Stimulated activated effector memory CD8-positive, alpha-beta T cell treated with anti-CD3 and anti-CD28 coated beads, Interleukin-12 subunit alpha, Interleukin-12 subunit beta, amount 100 ng/mL, for 72 hours (primary cell): ENCODE measurements at regions not wholly inside any gene's neighbourhood (a gene's known extent, or its start where the extent isn't known, plus 50 kb on each side); places are given as distances from the start of the nearest gene placed in this dataset.

Source experiments
- ATAC-seq: fragments of 150-1000 bp; cut with Tn5 transposase; 2 replicates; pipeline ENCODE4 v1.10.0; 2021
- DNase-seq, 2 donors: peaks; one replicate each; pipeline ENCODE4 v3.0.0; 2021 to 2022; ENCODE audit warnings: low spot score in 2 of 2
- H3K27ac Mint-ChIP-seq: one replicate; pipeline ENCODE4 v1.8.0; 2022; ENCODE audit warnings: mild to moderate bottlenecking, mixed read lengths
- H3K36me3 Mint-ChIP-seq: one replicate; pipeline ENCODE4 v1.8.0; 2022; ENCODE audit warnings: mild to moderate bottlenecking, mixed read lengths
- H3K4me1 Mint-ChIP-seq: one replicate; pipeline ENCODE4 v1.8.0; 2022; ENCODE audit warnings: mixed read lengths
- H3K4me3 Mint-ChIP-seq: one replicate; pipeline ENCODE4 v1.8.0; 2022; ENCODE audit warnings: mild to moderate bottlenecking, mixed read lengths
- H3K9me3 Mint-ChIP-seq: one replicate; pipeline ENCODE4 v1.8.0; 2022; ENCODE audit warnings: mixed read lengths

DNA sequence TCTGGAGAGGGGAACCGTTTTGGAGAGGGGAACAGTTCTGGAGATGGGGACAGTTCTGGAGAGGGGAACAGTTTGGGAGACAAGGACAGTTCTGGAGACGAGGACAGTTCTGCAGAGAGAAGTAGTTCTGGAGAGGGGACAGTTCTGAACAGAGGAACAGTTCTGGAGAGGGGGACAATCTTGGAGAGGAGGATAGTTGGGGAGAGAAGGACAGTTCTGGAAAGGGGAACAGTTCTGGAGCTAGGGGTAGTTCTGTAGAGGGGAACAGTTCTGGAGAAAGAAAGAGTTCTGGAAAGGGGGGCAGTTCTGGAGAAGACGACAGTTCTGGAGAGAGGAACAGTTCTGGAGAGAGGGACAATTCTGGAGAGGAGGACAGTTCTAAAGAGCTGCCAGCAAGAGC is 745.9 kb downstream of the GALR1 start:
- no peak for DNase-seq
- H3K4me3 Mint-ChIP-seq = no peak overlapping the region
- H3K4me1 Mint-ChIP-seq = no peaks in the 10 kb centered on the region
- no peak overlapping the region for H3K27ac Mint-ChIP-seq
- ATAC-seq = no peak
- peaks cover 5% of the 10 kb centered on the region for H3K9me3 Mint-ChIP-seq
- no peaks in the 10 kb centered on the region for H3K36me3 Mint-ChIP-seq

DNA sequence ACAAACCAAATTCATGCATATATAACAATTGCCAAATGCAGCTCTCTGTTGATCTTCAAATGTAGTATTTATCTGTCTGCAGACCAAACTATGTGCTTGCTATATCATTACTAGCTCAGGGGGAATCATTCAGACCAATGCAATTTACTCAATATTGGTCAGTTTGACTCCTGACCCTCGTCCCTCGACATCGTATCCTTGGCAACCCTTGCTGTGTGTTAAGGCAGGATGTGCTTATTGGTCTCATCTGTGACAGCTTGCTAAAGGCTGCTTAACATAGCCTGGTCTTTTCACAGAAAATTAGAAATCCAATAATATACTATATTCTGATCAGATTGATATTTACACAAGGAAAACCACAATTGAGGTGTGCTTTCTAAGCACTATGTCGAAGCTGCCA is 747.1 kb downstream of the GALR1 start:
- peaks cover 5% of the 10 kb centered on the region for H3K9me3 Mint-ChIP-seq
- H3K4me1 Mint-ChIP-seq = no peaks in the 10 kb centered on the region

DNA sequence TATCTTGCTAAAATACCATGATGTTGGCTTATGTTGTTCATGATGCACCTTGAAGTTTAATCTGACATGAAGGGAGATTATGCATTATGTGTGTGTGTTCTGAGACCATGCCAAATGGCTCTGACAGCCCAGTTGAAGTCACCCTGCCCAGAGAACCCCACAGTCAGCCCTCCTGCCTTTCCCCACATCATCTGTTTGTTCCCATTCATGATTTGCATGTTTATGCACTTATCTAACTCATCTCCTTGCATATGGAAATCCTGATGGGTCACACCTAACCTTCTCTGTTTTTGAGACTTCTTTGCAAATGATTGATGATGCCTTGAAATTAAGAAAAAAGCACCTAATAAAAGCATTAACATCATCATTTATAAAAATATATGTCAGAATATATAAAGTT is 752.2 kb downstream of the GALR1 start:
- H3K4me1 Mint-ChIP-seq = no peaks in the 10 kb centered on the region
- no peak for ATAC-seq
- no peak overlapping the region for H3K4me3 Mint-ChIP-seq
- peaks cover 6% of the 10 kb centered on the region for H3K9me3 Mint-ChIP-seq
- H3K27ac Mint-ChIP-seq = no peak overlapping the region
- DNase-seq = no peak
- no peaks in the 10 kb centered on the region for H3K36me3 Mint-ChIP-seq

More for the DNA sequence above, 747.1 kb downstream of the GALR1 start:
- Mint-ChIP-seq H3K4me3 (no peak overlapping the region), H3K27ac (no peak overlapping the region), H3K36me3 (no peaks in the 10 kb centered on the region)
- no peak for ATAC-seq
- DNase-seq = no peak

DNA sequence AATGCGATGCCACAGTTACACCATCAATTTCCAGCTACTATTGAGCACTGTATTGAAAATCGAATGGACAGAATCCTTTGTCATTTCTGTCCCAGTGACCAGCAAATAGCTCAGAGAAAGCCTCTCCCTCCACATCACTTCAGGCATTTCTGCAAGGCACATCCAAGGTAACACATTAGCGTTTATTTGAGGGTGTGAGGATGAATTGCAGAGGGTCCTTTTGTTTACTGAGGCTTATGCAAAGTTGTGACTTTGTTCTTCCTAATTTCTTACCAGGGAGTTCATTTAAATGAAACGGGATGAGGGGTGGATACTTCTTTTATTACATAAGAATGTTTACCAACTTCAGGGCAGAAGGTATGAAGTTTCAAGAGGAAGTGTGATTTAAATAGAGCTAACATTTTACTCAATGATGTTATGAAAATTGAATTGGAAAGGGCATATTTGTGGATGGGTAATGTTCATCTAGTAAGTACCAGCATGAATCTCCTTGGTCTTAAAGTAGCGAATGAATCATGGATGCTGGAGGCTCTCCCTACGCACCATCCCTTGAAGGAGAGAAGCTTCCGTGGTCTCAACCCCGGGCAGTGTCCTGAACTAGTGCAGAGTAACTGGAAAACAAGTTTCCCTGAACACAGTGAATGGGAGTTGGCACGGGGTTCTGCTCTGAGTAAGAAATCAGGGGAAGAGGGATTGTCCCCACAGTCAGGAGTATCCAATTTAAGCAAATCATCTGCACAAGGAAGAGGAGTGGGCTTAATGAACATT is 756.5 kb downstream of the GALR1 start:
- no peaks in the 10 kb centered on the region for H3K4me1 Mint-ChIP-seq

GRCh38 chr18:78006774-78007260 is 757.2 kb downstream of the GALR1 start:
- Mint-ChIP-seq H3K27ac (no peak overlapping the region), H3K4me1 (no peaks in the 10 kb centered on the region), H3K4me3 (no peak overlapping the region), H3K36me3 (no peaks in the 10 kb centered on the region), H3K9me3 (peaks cover 2% of the 10 kb centered on the region)
- DNase-seq (no peak), ATAC-seq (no peak)

More for the DNA sequence above, 756.5 kb downstream of the GALR1 start:
- Mint-ChIP-seq H3K27ac (no peak overlapping the region), H3K9me3 (peaks cover 3% of the 10 kb centered on the region), H3K36me3 (no peaks in the 10 kb centered on the region), H3K4me3 (no peak overlapping the region)
- no peak for DNase-seq
- ATAC-seq = no peak

DNA sequence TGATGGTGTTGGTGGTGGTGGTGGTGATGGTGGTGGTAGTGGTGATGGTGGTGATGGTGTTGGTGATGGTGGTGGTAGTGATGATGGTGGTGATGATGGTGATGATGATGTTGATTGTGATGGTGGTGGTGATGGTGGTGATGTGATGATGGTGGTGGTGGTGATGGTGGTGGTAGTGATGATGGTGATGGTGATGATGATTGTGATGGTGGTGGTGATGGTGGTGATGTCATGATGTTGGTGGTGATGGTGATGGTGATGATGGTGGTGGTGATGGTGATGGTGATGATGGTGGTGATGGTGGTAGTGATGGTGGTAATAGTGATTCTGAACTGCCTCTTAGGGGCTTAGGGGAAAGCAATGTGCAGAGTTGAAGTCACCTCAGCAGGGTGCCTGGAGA is 760.7 kb downstream of the GALR1 start:
- ATAC-seq (no peak), DNase-seq (no peak)
- no peaks in the 10 kb centered on the region for H3K9me3 Mint-ChIP-seq
- no peaks in the 10 kb centered on the region for H3K36me3 Mint-ChIP-seq
- no peaks in the 10 kb centered on the region for H3K4me1 Mint-ChIP-seq
- H3K27ac Mint-ChIP-seq = no peak overlapping the region
- no peak overlapping the region for H3K4me3 Mint-ChIP-seq

GRCh38 chr18:78017869-78018268 is 768.2 kb downstream of the GALR1 start:
- no peaks in the 10 kb centered on the region for H3K36me3 Mint-ChIP-seq
- no peak for DNase-seq
- H3K4me3 Mint-ChIP-seq = no peak overlapping the region
- no peaks in the 10 kb centered on the region for H3K9me3 Mint-ChIP-seq
- H3K4me1 Mint-ChIP-seq = no peaks in the 10 kb centered on the region
- peak; percentile 40 for ATAC-seq
- H3K27ac Mint-ChIP-seq = no peak overlapping the region

DNA sequence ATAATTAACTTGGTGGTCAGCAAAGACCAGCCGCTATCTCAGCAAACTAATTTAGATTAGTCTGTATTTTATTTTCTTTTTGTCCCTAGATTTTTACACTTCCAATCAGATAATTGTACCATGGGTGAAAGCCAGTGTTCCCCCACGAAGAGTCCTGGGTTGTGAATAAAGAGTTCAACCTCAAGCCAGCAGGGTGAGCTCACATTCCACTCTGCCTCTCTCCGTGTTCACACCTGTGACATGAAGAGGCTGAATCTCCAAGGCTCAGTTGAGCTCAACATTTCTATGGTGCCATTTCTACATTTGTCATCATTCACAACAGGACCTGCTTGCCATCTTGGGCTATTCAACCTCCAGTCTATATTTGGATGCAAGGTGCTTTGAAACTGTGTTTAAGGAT is 771.5 kb downstream of the GALR1 start:
- no peak for DNase-seq
- no peak overlapping the region for H3K27ac Mint-ChIP-seq

DNA sequence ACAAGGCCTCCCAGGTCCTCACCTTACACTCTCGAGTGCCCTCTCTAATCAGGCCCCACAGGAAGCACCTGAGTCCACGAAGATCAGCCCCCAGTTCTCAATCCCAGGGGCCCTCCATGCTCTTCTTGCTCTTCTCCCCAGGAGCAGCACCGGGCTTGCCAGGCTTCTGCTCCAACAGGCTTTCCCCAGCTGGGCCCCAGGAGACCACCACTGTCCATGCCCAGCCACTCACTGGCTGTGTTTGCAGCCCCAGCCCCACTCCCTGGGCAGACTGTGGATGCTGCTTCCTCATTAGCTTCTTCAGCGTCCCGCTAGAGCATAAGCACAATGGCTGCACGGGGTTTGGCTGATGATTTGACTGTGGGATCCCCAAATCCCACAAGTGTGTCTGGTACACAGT is 781.9 kb downstream of the GALR1 start:
- Mint-ChIP-seq H3K4me3 (no peak overlapping the region), H3K9me3 (peaks cover 2% of the 10 kb centered on the region), H3K27ac (no peak overlapping the region), H3K36me3 (no peaks in the 10 kb centered on the region), H3K4me1 (no peaks in the 10 kb centered on the region)
- ATAC-seq = no peak
- no peak for DNase-seq

More for the DNA sequence above, 771.5 kb downstream of the GALR1 start:
- Mint-ChIP-seq H3K36me3 (no peaks in the 10 kb centered on the region), H3K4me1 (no peaks in the 10 kb centered on the region), H3K9me3 (no peaks in the 10 kb centered on the region), H3K4me3 (no peak overlapping the region)
- ATAC-seq = no peak

GRCh38 chr18:78031991-78032390 is 782.3 kb downstream of the GALR1 start:
- no peak for ATAC-seq

DNA sequence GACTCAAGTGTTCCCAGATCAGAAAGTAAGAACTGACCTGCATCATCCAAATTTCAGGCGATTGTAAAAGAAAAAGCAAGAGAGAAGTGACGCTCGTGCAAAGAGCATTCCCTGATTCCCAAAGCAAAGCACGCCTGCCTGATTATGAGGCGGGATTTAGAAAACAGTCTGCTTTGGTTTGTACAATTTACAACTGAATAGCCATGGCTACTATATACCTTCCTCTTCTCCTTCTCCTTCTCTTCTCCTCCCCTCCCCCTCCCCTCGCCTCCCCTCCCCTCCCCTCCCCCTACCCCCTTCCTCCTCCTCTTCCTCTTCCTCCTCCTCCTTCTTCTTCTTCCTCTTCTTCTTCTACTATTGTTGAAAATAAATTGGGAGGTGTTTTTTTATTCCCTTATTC is 782.9 kb downstream of the GALR1 start:
- ATAC-seq (no peak), DNase-seq (no peak)
- Mint-ChIP-seq H3K9me3 (peaks cover 5% of the 10 kb centered on the region), H3K36me3 (no peaks in the 10 kb centered on the region), H3K4me3 (no peak overlapping the region), H3K4me1 (no peaks in the 10 kb centered on the region), H3K27ac (no peak overlapping the region)

More at GRCh38 chr18:78031991-78032390, 782.3 kb downstream of the GALR1 start:
- DNase-seq = no peak
- Mint-ChIP-seq H3K27ac (no peak overlapping the region), H3K4me3 (no peak overlapping the region), H3K9me3 (peaks cover 2% of the 10 kb centered on the region), H3K4me1 (no peaks in the 10 kb centered on the region), H3K36me3 (no peaks in the 10 kb centered on the region)

DNA sequence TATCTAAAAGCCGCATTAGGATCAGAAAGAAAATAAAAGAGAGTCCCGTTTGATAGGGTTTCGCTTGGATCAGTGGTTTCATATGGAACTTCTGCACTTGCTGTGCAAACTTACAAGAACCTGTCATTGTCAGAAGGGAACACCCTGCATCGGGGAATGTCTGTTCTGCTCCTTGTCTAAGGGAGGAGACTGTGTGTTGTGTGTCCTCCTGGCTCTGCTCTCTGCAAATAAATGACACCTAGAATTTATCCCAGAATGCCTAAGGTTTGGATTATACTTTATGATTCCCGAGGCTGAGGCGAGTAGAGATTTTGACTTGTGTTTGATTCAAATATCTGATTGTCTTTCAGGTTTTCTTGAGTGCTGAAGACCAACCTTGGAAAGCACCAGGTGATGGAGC is 785.1 kb downstream of the GALR1 start:
- no peak for ATAC-seq
- DNase-seq = no peak
- Mint-ChIP-seq H3K4me1 (no peaks in the 10 kb centered on the region), H3K36me3 (no peaks in the 10 kb centered on the region), H3K9me3 (peaks cover 5% of the 10 kb centered on the region), H3K4me3 (no peak overlapping the region), H3K27ac (no peak overlapping the region)

GRCh38 chr18:78041218-78041617 is 791.6 kb downstream of the GALR1 start:
- no peak for ATAC-seq
- no peak for DNase-seq
- no peaks in the 10 kb centered on the region for H3K4me1 Mint-ChIP-seq
- H3K4me3 Mint-ChIP-seq = no peak overlapping the region
- H3K27ac Mint-ChIP-seq = no peak overlapping the region
- peaks cover 11% of the 10 kb centered on the region for H3K9me3 Mint-ChIP-seq
- no peaks in the 10 kb centered on the region for H3K36me3 Mint-ChIP-seq

GRCh38 chr18:78046631-78047030 is 797.0 kb downstream of the GALR1 start:
- ATAC-seq = no peak
- no peak for DNase-seq
- H3K4me1 Mint-ChIP-seq = no peaks in the 10 kb centered on the region
- H3K9me3 Mint-ChIP-seq = peaks cover under 1% of the 10 kb centered on the region
- no peaks in the 10 kb centered on the region for H3K36me3 Mint-ChIP-seq
- no peak overlapping the region for H3K4me3 Mint-ChIP-seq
- no peak overlapping the region for H3K27ac Mint-ChIP-seq

GRCh38 chr18:78049281-78049680 is 799.6 kb downstream of the GALR1 start:
- DNase-seq (no peak), ATAC-seq (no peak)
- H3K4me3 Mint-ChIP-seq = no peak overlapping the region
- no peak overlapping the region for H3K27ac Mint-ChIP-seq
- H3K36me3 Mint-ChIP-seq = no peaks in the 10 kb centered on the region
- peaks cover 3% of the 10 kb centered on the region for H3K9me3 Mint-ChIP-seq
- no peaks in the 10 kb centered on the region for H3K4me1 Mint-ChIP-seq

- Mint-ChIP-seq H3K4me3 (no peak overlapping the region), H3K9me3 (peaks cover 9% of the 10 kb centered on the region), H3K36me3 (no peaks in the 10 kb centered on the region), H3K27ac (no peak overlapping the region), H3K4me1 (no peaks in the 10 kb centered on the region)
- DNase-seq = no peak
- ATAC-seq = no peak
These were observed 805.2 kb downstream of the GALR1 start for GRCh38 chr18:78054801-78055200.
